ENCODE measurements at regions not wholly inside any gene's neighbourhood (a gene's known extent, or its start where the extent isn't known, plus 50 kb on each side); places are given as distances from the start of the nearest gene placed in this dataset.

DNA sequence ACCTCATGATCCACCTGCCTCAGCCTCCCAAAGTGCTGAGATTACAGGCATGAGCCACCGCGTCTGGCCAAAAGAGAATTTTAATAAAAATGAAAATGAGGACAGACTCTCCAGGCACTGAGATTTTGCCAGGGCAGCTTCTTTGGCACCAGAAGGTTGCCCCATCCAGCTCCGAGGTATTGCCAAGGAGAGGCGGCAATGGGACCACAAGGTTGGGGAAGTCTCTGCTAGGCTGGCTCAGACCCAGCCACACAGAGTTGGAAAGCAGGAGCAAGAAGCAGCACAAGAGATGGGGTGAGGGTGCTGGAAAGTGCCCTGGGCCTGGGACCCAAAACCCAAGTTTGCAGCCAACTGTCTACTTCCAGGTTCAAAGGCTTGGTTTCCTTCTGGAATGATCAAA lies 200.9 kb downstream of the HHIPL2 start:
- no peaks in the 10 kb centered on the region for H3K4me1 ChIP-seq (ENCODE audit: control insufficient read depth in 1 of 2, insufficient read depth in 1 of 2, low read depth in 1 of 2, low read length in 1 of 2)
- TF ChIP-seq, protein P1, sequence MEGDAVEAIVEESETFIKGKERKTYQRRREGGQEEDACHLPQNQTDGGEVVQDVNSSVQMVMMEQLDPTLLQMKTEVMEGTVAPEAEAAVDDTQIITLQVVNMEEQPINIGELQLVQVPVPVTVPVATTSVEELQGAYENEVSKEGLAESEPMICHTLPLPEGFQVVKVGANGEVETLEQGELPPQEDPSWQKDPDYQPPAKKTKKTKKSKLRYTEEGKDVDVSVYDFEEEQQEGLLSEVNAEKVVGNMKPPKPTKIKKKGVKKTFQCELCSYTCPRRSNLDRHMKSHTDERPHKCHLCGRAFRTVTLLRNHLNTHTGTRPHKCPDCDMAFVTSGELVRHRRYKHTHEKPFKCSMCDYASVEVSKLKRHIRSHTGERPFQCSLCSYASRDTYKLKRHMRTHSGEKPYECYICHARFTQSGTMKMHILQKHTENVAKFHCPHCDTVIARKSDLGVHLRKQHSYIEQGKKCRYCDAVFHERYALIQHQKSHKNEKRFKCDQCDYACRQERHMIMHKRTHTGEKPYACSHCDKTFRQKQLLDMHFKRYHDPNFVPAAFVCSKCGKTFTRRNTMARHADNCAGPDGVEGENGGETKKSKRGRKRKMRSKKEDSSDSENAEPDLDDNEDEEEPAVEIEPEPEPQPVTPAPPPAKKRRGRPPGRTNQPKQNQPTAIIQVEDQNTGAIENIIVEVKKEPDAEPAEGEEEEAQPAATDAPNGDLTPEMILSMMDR (IDR thresholded peaks at IDR 0.05): no peak
- no peaks in the 10 kb centered on the region for H3K27me3 ChIP-seq
- H3K9me3 ChIP-seq: no peaks in the 10 kb centered on the region
- H3K27ac ChIP-seq: no peak overlapping the region
- no peak overlapping the region for H3K4me3 ChIP-seq (ENCODE audit: low read depth in 1 of 2, low read length in 1 of 2)
- H3K36me3 ChIP-seq: no peaks in the 10 kb centered on the region

DNA sequence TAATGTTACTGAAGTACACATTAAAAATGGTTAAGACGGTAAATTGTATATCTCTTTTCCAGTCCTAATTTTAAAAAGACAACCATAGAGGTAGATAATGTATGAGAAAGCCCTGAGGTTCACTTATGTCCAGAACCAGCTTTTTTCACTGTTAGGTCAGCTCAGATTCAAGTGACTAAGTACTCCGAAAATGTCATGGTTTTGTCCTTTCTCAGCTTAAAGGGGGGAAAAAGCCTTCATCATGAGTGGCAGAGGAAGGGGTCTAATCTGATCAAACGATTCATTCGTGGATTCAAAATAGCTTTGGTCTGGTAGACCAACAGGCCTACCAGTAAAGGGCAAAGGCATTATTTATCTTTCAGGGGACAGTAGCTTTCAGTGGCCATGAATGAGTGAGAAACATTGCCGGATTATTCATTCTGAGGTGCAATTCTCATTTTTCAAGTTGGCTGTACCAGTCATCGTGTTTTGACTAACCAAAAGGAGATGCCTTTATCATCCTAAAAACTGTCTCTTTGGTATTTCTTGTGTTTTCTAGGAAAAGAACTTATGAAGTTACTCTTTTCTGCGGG lies 208.4 kb downstream of the HHIPL2 start:
- no peaks in the 10 kb centered on the region for H3K27me3 ChIP-seq
- no peaks in the 10 kb centered on the region for H3K36me3 ChIP-seq
- TF ChIP-seq, protein P1 (IDR thresholded peaks at IDR 0.05): no peak
- H3K27ac ChIP-seq: no peak overlapping the region
- no peak overlapping the region for H3K4me3 ChIP-seq (ENCODE audit: low read depth in 1 of 2, low read length in 1 of 2)
- H3K9me3 ChIP-seq: no peaks in the 10 kb centered on the region
- H3K4me1 ChIP-seq (ENCODE audit: control insufficient read depth in 1 of 2, insufficient read depth in 1 of 2, low read depth in 1 of 2, low read length in 1 of 2): no peaks in the 10 kb centered on the region

DNA sequence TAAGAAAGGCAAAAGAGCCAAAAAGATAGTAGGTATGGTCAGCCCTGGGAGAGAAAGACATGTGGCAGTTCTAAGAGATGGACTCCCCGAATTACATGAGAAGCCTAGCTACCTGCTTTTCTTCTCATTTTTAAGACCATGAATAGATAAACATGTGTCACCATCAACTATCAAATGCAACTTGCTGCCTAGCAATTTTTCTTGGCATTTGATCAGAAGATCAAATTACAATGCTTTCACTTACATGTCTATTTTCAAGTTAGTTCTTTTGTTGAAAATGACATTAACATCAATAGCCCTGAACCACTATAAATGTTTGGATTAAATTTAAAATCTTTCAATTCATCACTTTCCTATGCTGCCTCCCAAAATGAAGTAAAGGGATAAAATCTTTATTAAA lies 212.3 kb downstream of the HHIPL2 start:
- Histone ChIP-seq H3K4me1 (ENCODE audit: control insufficient read depth in 1 of 2, insufficient read depth in 1 of 2, low read depth in 1 of 2, low read length in 1 of 2) (no peaks in the 10 kb centered on the region), H3K27ac (no peak overlapping the region), H3K27me3 (no peaks in the 10 kb centered on the region), H3K4me3 (ENCODE audit: low read depth in 1 of 2, low read length in 1 of 2) (no peak overlapping the region), H3K36me3 (no peaks in the 10 kb centered on the region), H3K9me3 (no peaks in the 10 kb centered on the region)
- TF ChIP-seq, protein P1 (IDR thresholded peaks at IDR 0.05): no peak

DNA sequence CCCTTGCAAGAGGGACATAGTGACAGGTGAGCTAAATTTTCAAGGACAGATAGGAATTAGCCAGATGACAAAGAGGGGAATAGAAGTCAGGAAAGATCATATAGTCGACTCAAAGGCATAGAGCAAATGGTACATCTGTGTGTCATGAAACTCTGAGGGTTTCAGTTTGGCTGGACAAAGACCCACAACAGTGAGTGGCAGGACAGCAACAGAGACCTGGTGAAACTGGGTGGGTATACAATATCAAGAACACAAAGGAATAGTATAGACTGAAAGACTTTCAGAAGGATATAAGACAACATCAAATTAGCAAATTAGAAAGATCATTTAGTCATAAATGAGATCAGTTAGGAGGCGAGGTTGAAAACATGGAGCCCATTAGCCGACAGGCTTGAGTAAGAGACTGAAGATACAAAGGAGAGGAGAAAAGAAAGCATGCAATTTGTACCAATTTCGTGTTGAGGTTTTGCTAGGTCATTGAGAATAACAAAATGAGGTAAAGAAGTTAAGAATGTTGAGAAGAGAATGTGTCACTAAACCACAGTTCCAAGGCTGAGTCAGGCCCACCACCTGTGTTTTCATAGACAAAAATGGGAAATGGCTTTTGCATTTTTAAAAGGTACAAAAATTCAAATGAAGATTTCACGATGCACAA lies 213.8 kb downstream of the HHIPL2 start:
- H3K36me3 ChIP-seq: no peaks in the 10 kb centered on the region
- no peaks in the 10 kb centered on the region for H3K27me3 ChIP-seq
- H3K4me1 ChIP-seq (ENCODE audit: control insufficient read depth in 1 of 2, insufficient read depth in 1 of 2, low read depth in 1 of 2, low read length in 1 of 2): no peaks in the 10 kb centered on the region
- TF ChIP-seq, protein P1 (IDR thresholded peaks at IDR 0.05): no peak
- no peak overlapping the region for H3K4me3 ChIP-seq (ENCODE audit: low read depth in 1 of 2, low read length in 1 of 2)
- H3K27ac ChIP-seq: no peak overlapping the region
- H3K9me3 ChIP-seq: no peaks in the 10 kb centered on the region

DNA sequence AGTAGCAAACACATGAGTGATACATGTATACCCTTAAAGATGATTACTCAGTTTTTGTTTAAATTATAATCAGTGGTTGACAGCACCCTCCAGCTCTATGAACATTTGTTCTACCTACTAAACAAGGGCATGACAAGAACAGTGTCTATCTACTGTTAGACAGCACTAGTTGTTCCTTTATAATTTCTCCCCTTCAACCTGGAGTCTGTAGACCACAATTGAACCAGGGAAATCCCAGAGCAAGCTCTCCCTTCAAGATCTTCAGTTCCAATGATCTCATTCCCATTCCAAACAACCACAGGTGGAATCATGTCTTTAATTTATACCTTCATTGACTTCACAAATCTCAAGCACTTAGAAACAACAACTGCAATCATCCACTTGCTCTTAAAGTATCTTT lies 216.1 kb downstream of the HHIPL2 start:
- no peaks in the 10 kb centered on the region for H3K36me3 ChIP-seq
- H3K4me1 ChIP-seq (ENCODE audit: control insufficient read depth in 1 of 2, insufficient read depth in 1 of 2, low read depth in 1 of 2, low read length in 1 of 2): no peaks in the 10 kb centered on the region
- TF ChIP-seq, protein P1 (IDR thresholded peaks at IDR 0.05): no peak
- H3K9me3 ChIP-seq: no peaks in the 10 kb centered on the region
- H3K27me3 ChIP-seq: no peaks in the 10 kb centered on the region
- H3K4me3 ChIP-seq (ENCODE audit: low read depth in 1 of 2, low read length in 1 of 2): no peak overlapping the region
- H3K27ac ChIP-seq: no peak overlapping the region

Measured in neutrophil (primary cell).